GM12892 (cell line): ENCODE measurements at regions not wholly inside any gene's neighbourhood (a gene's known extent, or its start where the extent isn't known, plus 50 kb on each side); places are given as distances from the start of the nearest gene placed in this dataset.

Source experiments
- POLR2A ChIP-seq: IDR thresholded peaks from 2 replicates; pipeline ENCODE4 v1.6.1; 2011; ENCODE audit warnings: low read depth, low read length, control low read depth
- POLR2AphosphoS5 ChIP-seq: IDR thresholded peaks from 2 replicates; pipeline ENCODE4 v1.6.1; 2011; ENCODE audit warnings: low read depth, low read length, control low read depth
- TAF1 ChIP-seq: IDR thresholded peaks from 2 replicates; pipeline ENCODE4 v1.6.1; 2011; ENCODE audit warnings: low read depth, mild to moderate bottlenecking, control low read depth, low read length, borderline replicate concordance

GRCh38 chr6:4664117-4664626, 112.0 kb upstream of the CDYL start:
- TF ChIP-seq POLR2AphosphoS5, result no peak
- no peak for TF ChIP-seq POLR2A
- TF ChIP-seq TAF1, result no peak
